ENCODE measurements at regions not wholly inside any gene's neighbourhood (a gene's known extent, or its start where the extent isn't known, plus 50 kb on each side); places are given as distances from the start of the nearest gene placed in this dataset.

DNA sequence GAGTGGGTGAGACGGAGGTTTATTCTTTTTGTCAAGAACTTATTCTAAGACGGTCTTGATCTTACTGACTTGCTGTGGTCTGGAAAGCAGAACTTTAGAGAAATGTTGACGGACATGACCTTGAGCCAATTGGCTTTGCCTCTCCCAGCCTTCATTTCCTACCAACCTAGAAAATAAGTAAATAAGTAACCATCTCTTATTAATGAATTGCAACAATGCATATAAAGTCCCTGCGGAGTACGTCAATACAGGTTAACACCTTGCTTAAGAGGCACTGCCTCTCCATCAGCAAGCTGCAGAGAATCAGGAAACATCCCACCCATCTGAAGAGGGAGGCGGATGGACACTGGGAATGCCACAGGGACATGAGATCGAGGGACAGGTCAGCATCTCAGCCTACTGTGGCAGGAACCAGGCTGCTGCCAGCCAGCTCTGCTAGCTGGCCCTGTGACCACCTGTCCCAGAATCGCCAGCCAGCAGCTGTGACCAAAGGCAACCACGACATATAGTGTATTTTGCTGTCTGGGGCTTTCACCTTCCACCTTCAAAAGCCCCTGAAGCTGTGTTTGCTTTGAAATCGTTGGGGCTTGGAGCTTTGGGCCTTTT lies 208.3 kb downstream of the BCL11B start:
- WGBS = 78% methylated on average over 10 of the region's 10 CpGs
- H3K9me3 ChIP-seq (ENCODE audit: control insufficient read depth in 2 of 2, insufficient read depth in 1 of 2, low read length in 1 of 2) = no peaks in the 10 kb centered on the region
- no peak overlapping the region for H3K27ac ChIP-seq (ENCODE audit: low read depth in 1 of 2, low read length in 1 of 2)

DNA sequence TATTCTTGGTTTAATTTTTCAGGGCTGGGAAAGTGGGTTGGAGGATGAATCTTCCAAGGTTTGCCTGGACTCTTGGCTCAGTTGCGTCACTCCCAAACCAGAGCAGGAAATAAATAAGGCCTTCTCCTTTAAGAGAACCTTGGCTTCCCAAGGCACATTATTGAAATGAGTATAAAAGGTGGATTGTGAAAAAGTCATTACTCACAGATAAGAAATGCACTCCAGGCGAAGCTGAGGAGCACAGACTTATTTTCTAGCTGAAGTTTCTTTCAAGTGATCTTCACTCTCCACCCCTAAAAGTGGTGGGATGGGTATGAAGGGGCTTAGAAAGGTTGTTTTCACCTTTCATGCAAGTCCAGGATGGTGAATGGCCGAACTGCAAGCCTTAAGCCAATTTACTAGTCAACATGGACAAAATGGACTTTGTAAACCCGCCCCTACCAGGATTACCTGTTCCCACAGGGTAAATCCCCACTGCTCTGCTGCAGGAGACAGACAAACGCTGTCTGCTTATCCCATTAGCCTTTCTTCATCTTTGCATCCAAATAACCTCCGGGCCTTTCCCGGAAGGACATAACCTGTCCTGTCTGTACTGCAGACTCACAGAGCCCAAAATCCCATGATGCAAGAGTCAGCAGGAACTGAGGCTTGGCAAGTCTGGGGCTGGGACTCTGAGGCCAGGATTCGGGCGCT lies 207.6 kb downstream of the BCL11B start:
- no peaks in the 10 kb centered on the region for H3K27me3 ChIP-seq (ENCODE audit: control insufficient read depth in 2 of 2, insufficient read depth in 1 of 2, low read length in 1 of 2)
- H3K4me3 ChIP-seq (ENCODE audit: low read length in 2 of 2) = no peak overlapping the region
- DNase-seq (ENCODE audit: low read depth in 6 of 9, low spot score in 9 of 9) = no peak
- 96% methylated on average over 9 of the region's 9 CpGs for WGBS
- no peaks in the 10 kb centered on the region for H3K9me3 ChIP-seq (ENCODE audit: control insufficient read depth in 2 of 2, insufficient read depth in 1 of 2, low read length in 1 of 2)
- H3K27ac ChIP-seq (ENCODE audit: low read depth in 1 of 2, low read length in 1 of 2) = no peak overlapping the region
- peaks cover 4 to 12% of the 10 kb centered on the region in 2 donors for H3K4me1 ChIP-seq (ENCODE audit: control insufficient read depth in 2 of 2, insufficient read depth in 2 of 2, low read length in 2 of 2)
- H3K36me3 ChIP-seq (ENCODE audit: control insufficient read depth in 2 of 2, insufficient read depth in 2 of 2, low read length in 1 of 2) = no peaks in the 10 kb centered on the region

More for the DNA sequence above, 208.3 kb downstream of the BCL11B start:
- no peak for DNase-seq (ENCODE audit: low read depth in 6 of 9, low spot score in 9 of 9)
- Histone ChIP-seq H3K4me3 (ENCODE audit: low read length in 2 of 2) (no peak overlapping the region), H3K4me1 (ENCODE audit: control insufficient read depth in 2 of 2, insufficient read depth in 2 of 2, low read length in 2 of 2) (peaks cover 4 to 12% of the 10 kb centered on the region in 2 donors), H3K27me3 (ENCODE audit: control insufficient read depth in 2 of 2, insufficient read depth in 1 of 2, low read length in 1 of 2) (no peaks in the 10 kb centered on the region), H3K36me3 (ENCODE audit: control insufficient read depth in 2 of 2, insufficient read depth in 2 of 2, low read length in 1 of 2) (no peaks in the 10 kb centered on the region)

DNA sequence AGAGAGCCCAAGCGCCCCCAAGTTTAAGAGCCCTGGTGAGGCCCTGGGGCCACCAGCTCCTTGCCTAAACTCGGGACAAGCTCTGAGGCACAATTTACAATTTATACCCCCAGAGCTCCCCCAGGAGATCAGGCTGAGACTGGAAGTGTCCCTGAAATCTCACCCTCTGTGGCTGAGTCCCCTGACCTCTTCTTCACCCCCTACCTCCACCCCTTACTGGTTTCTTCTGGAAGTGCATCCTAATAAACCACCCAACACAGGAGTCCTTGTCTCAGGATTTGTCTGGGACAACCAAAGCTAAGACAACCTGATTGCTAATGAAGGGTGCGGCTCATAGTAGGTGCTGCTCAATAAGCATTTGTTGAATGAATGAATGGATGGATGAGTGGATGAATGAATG lies 206.4 kb downstream of the BCL11B start:
- Histone ChIP-seq H3K4me3 (ENCODE audit: low read length in 2 of 2) (no peak overlapping the region), H3K27ac (ENCODE audit: low read depth in 1 of 2, low read length in 1 of 2) (no peak overlapping the region), H3K36me3 (ENCODE audit: control insufficient read depth in 2 of 2, insufficient read depth in 2 of 2, low read length in 1 of 2) (no peaks in the 10 kb centered on the region), H3K27me3 (ENCODE audit: control insufficient read depth in 2 of 2, insufficient read depth in 1 of 2, low read length in 1 of 2) (no peaks in the 10 kb centered on the region), H3K9me3 (ENCODE audit: control insufficient read depth in 2 of 2, insufficient read depth in 1 of 2, low read length in 1 of 2) (peaks cover 0 to 1% of the 10 kb centered on the region in 2 donors), H3K4me1 (ENCODE audit: control insufficient read depth in 2 of 2, insufficient read depth in 2 of 2, low read length in 2 of 2) (peaks cover 4 to 12% of the 10 kb centered on the region in 2 donors)
- DNase-seq (ENCODE audit: low read depth in 6 of 9, low spot score in 9 of 9) = no peak
- 71% methylated on average over 3 of the region's 3 CpGs for WGBS

DNA sequence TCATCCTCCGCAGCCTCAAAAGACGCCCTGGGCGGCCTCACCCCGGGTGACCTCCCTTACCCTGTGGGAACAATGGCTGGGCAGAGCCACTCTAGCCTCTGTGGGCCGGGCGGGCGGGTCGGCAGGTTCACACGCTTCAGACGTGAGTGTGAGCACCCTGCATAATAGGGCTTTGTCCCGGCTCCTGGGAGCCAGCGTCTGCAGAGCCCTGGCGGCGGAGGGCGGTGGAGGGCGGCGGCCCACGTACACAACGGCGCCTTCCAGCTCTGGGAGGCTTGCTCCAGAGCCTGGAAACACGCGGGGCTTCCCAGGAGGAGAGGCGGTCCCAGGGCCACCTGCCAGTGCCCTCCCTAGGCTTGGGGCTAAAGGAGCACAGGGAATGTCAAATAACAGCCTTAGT lies 205.6 kb downstream of the BCL11B start:
- Histone ChIP-seq H3K36me3 (ENCODE audit: control insufficient read depth in 2 of 2, insufficient read depth in 2 of 2, low read length in 1 of 2) (no peaks in the 10 kb centered on the region), H3K4me1 (ENCODE audit: control insufficient read depth in 2 of 2, insufficient read depth in 2 of 2, low read length in 2 of 2) (peaks cover 4 to 12% of the 10 kb centered on the region in 2 donors), H3K9me3 (ENCODE audit: control insufficient read depth in 2 of 2, insufficient read depth in 1 of 2, low read length in 1 of 2) (peaks cover 0 to 9% of the 10 kb centered on the region in 2 donors), H3K27me3 (ENCODE audit: control insufficient read depth in 2 of 2, insufficient read depth in 1 of 2, low read length in 1 of 2) (no peaks in the 10 kb centered on the region), H3K27ac (ENCODE audit: low read depth in 1 of 2, low read length in 1 of 2) (no peak overlapping the region), H3K4me3 (ENCODE audit: low read length in 2 of 2) (no peak overlapping the region)
- WGBS = 96% methylated on average over 23 of the region's 23 CpGs
- no peak for DNase-seq (ENCODE audit: low read depth in 6 of 9, low spot score in 9 of 9)

DNA sequence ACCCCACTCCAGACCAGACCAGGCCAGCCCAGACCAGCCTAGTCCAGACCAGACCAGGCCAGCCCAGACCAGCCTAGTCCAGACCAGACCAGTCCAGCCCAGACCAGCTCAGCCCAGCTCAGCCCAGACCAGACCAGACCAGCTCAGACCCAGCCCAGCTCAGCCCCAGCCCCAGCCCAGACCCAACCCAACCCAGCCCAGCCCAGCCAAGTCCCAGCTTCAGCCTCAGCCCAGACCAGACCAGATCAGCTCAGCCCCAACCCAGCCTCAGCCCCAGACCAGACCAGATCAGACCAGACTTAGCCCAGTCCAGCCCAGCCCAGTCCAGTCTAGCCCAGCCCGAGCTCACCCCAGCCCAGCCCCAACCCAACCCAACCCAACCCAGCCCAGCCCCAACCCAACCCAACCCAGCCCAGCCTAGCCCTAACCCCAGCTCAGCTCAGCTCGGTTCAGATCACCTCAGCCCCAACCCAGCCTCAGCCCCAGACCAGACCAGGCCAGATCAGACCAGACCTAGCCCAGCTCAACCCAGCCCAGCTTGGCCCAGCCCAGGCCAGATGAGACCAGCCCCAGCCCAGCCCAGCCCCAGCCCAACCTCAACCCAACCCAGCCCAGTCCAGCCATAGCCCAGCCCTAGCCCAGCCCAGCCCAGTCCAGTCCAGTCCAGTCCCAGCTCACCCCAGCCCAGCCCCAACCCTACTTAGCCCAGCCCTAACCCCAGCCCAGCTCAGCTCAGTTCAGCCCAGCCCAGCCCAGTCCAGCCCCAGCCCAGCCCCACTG lies 204.7 kb downstream of the BCL11B start:
- Histone ChIP-seq H3K4me1 (ENCODE audit: control insufficient read depth in 2 of 2, insufficient read depth in 2 of 2, low read length in 2 of 2) (peaks cover 4 to 12% of the 10 kb centered on the region in 2 donors), H3K36me3 (ENCODE audit: control insufficient read depth in 2 of 2, insufficient read depth in 2 of 2, low read length in 1 of 2) (no peaks in the 10 kb centered on the region), H3K27me3 (ENCODE audit: control insufficient read depth in 2 of 2, insufficient read depth in 1 of 2, low read length in 1 of 2) (no peaks in the 10 kb centered on the region), H3K27ac (ENCODE audit: low read depth in 1 of 2, low read length in 1 of 2) (no peak overlapping the region), H3K4me3 (ENCODE audit: low read length in 2 of 2) (no peak overlapping the region), H3K9me3 (ENCODE audit: control insufficient read depth in 2 of 2, insufficient read depth in 1 of 2, low read length in 1 of 2) (peaks cover 0 to 10% of the 10 kb centered on the region in 2 donors)
- no peak for DNase-seq (ENCODE audit: low read depth in 6 of 9, low spot score in 9 of 9)
- 98% methylated on average over 2 of the region's 2 CpGs for WGBS

DNA sequence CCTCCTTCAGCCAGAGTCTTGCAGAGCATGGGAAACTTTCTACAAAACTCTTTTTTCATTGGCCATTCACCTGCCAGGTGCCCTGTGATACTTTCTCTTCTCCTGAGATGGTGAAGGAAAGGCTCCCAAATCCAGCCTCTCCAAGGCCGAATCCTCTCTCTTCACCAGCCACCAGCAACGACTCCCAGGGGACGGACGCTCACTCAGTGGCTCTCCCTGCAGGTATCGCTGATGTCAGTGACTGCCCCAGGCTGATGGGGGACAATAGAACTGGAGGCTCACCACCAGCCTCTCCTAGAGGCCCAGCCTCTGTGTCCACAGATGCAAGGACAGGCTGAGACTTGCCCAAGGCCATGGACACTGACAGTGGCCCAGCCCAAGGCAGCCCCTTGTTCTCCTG lies 204.1 kb downstream of the BCL11B start:
- Histone ChIP-seq H3K27me3 (ENCODE audit: control insufficient read depth in 2 of 2, insufficient read depth in 1 of 2, low read length in 1 of 2) (no peaks in the 10 kb centered on the region), H3K36me3 (ENCODE audit: control insufficient read depth in 2 of 2, insufficient read depth in 2 of 2, low read length in 1 of 2) (no peaks in the 10 kb centered on the region), H3K4me1 (ENCODE audit: control insufficient read depth in 2 of 2, insufficient read depth in 2 of 2, low read length in 2 of 2) (peaks cover 4 to 12% of the 10 kb centered on the region in 2 donors), H3K27ac (ENCODE audit: low read depth in 1 of 2, low read length in 1 of 2) (no peak overlapping the region), H3K4me3 (ENCODE audit: low read length in 2 of 2) (no peak overlapping the region), H3K9me3 (ENCODE audit: control insufficient read depth in 2 of 2, insufficient read depth in 1 of 2, low read length in 1 of 2) (peaks cover 0 to 10% of the 10 kb centered on the region in 2 donors)
- DNase-seq (ENCODE audit: low read depth in 6 of 9, low spot score in 9 of 9) = no peak
- WGBS = 98% methylated on average over 5 of the region's 5 CpGs

DNA sequence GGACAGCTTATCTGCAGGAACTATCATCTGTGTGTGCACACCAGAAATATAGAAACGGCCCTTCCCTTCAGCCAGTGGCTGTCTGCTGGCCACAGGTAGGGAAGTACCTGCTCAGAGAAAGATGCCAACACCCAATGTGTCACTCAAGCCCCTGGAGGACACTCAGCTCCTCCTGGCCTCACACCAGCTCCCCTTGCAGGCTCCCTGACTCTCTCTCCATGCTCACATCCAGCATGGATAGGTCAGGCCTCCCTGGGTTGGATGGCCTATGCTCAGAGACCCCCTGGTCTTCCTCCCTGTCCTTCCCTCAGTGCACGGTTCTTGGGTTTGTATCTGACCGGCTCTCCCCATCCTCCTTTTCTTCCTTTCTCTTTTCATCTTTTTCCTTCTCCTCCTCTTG lies 202.1 kb downstream of the BCL11B start:
- peaks cover 0 to 10% of the 10 kb centered on the region in 2 donors for H3K9me3 ChIP-seq (ENCODE audit: control insufficient read depth in 2 of 2, insufficient read depth in 1 of 2, low read length in 1 of 2)
- no peak overlapping the region for H3K27ac ChIP-seq (ENCODE audit: low read depth in 1 of 2, low read length in 1 of 2)
- no peaks in the 10 kb centered on the region for H3K36me3 ChIP-seq (ENCODE audit: control insufficient read depth in 2 of 2, insufficient read depth in 2 of 2, low read length in 1 of 2)
- DNase-seq (ENCODE audit: low read depth in 6 of 9, low spot score in 9 of 9) = no peak
- WGBS = 96% methylated on average over 3 of the region's 3 CpGs
- no peaks in the 10 kb centered on the region for H3K4me1 ChIP-seq (ENCODE audit: control insufficient read depth in 2 of 2, insufficient read depth in 2 of 2, low read length in 2 of 2)
- no peaks in the 10 kb centered on the region for H3K27me3 ChIP-seq (ENCODE audit: control insufficient read depth in 2 of 2, insufficient read depth in 1 of 2, low read length in 1 of 2)
- H3K4me3 ChIP-seq (ENCODE audit: low read length in 2 of 2) = no peak overlapping the region

DNA sequence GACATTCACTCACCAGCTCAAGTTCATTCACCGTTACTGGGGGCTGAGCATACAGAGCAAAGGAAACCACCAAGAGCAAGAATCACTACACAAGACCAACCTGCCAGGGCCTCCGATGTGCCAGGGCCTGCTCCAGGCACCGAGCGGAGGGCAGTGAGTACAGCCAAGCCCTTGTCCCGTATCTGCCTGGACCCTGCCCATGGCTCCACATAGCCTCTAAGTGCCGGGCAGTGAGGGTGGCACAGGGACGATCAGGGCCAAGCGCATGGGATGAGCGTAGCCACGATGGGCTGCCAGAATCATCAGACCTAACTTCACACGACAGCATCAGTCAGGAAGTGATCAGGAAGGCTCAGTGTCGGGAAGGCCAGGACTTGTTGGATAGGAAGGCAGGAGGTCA lies 199.6 kb downstream of the BCL11B start:
- no peak overlapping the region for H3K4me3 ChIP-seq (ENCODE audit: low read length in 2 of 2)
- H3K36me3 ChIP-seq (ENCODE audit: control insufficient read depth in 2 of 2, insufficient read depth in 2 of 2, low read length in 1 of 2) = no peaks in the 10 kb centered on the region
- 94% methylated on average over 12 of the region's 12 CpGs for WGBS
- peaks cover 0 to 10% of the 10 kb centered on the region in 2 donors for H3K9me3 ChIP-seq (ENCODE audit: control insufficient read depth in 2 of 2, insufficient read depth in 1 of 2, low read length in 1 of 2)
- DNase-seq (ENCODE audit: low read depth in 6 of 9, low spot score in 9 of 9) = no peak
- H3K27ac ChIP-seq (ENCODE audit: low read depth in 1 of 2, low read length in 1 of 2) = no peak overlapping the region
- no peaks in the 10 kb centered on the region for H3K27me3 ChIP-seq (ENCODE audit: control insufficient read depth in 2 of 2, insufficient read depth in 1 of 2, low read length in 1 of 2)
- peaks cover 0 to 7% of the 10 kb centered on the region in 2 donors for H3K4me1 ChIP-seq (ENCODE audit: control insufficient read depth in 2 of 2, insufficient read depth in 2 of 2, low read length in 2 of 2)

DNA sequence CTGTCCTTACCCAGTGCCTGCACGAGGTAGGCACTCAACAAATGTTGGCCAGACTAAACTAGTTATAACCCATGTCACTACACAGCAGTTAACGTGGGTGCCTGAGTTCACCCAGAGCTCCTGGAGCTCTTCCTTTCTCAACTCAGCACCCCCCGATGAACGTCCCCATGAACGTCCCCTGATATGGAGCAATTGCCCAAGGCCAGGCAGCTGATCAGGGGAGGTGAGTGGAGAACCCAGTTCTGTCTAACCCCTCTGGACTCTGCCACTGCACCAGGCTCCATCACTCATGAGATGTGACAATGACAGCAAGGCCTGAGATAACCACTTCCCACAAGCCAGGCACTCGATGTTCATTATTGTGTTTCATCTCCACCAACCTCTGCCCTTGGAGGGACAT lies 199.0 kb downstream of the BCL11B start:
- WGBS = 92% methylated on average over 6 of the region's 6 CpGs

More for the DNA sequence above, 199.0 kb downstream of the BCL11B start:
- Histone ChIP-seq H3K36me3 (ENCODE audit: control insufficient read depth in 2 of 2, insufficient read depth in 2 of 2, low read length in 1 of 2) (no peaks in the 10 kb centered on the region), H3K4me1 (ENCODE audit: control insufficient read depth in 2 of 2, insufficient read depth in 2 of 2, low read length in 2 of 2) (peaks cover 0 to 9% of the 10 kb centered on the region in 2 donors), H3K27ac (ENCODE audit: low read depth in 1 of 2, low read length in 1 of 2) (no peak overlapping the region), H3K27me3 (ENCODE audit: control insufficient read depth in 2 of 2, insufficient read depth in 1 of 2, low read length in 1 of 2) (no peaks in the 10 kb centered on the region), H3K4me3 (ENCODE audit: low read length in 2 of 2) (no peak overlapping the region), H3K9me3 (ENCODE audit: control insufficient read depth in 2 of 2, insufficient read depth in 1 of 2, low read length in 1 of 2) (peaks cover 0 to 10% of the 10 kb centered on the region in 2 donors)
- DNase-seq (ENCODE audit: low read depth in 6 of 9, low spot score in 9 of 9) = no peak
